HEK293 (cell line): ENCODE measurements at regions not wholly inside any gene's neighbourhood (a gene's known extent, or its start where the extent isn't known, plus 50 kb on each side); places are given as distances from the start of the nearest gene placed in this dataset.

ENCODE experiments used
- SETDB1 ChIP-seq: IDR thresholded peaks from one replicate; pipeline ENCODE4 v1.6.1; 2017; ENCODE audit warnings: mild to moderate bottlenecking, low read length, moderate library complexity, mixed read lengths; ENCODE audit not compliant: insufficient read length
- ZNF600 ChIP-seq: fragments of 450-650 bp; formaldehyde crosslinking; IDR thresholded peaks from 2 replicates; pipeline ENCODE4 v1.5.1; 2016; ENCODE audit warnings: missing biosample characterization, missing genetic modification characterization

DNA sequence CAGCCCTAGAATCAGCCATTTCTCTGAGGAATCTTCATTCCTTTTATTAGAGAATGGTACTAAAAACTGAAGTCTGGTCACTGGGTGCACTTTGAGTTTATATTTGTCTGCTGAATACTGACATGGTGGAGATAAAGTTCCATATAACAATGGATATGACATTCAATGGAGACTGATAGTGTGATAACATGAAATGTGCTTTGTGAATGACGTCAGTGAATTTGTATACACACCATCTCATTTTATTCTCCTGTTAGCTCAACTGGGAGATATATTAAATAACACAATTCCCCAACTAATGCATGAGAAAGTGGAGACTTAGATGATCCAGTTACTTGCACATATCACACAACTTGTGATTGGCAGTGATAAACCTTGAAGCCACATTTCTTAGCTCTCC lies 446.7 kb downstream of the DOK5 start:
- TF ChIP-seq ZNF600 (tag by site-specific recombination) (no peak), SETDB1 (no peak)
